ENCODE measurements at regions not wholly inside any gene's neighbourhood (a gene's known extent, or its start where the extent isn't known, plus 50 kb on each side); places are given as distances from the start of the nearest gene placed in this dataset.

GRCh38 chr2:39938035-39938835 lies 159.2 kb upstream of the THUMPD2 start:
- no peaks in the 10 kb centered on the region for H3K36me3 ChIP-seq
- TF ChIP-seq CTCF (IDR thresholded peaks at IDR 0.05) (no peak), POLR2AphosphoS5 (IDR thresholded peaks at IDR 0.05) (no peak), POLR2A (IDR thresholded peaks at IDR 0.05) (no peak), EP300 (IDR thresholded peaks at IDR 0.05) (no peak)
- no peaks in the 10 kb centered on the region for H3K27me3 ChIP-seq
- no peaks in the 10 kb centered on the region for H3K4me1 ChIP-seq
- intact Hi-C loops (cut with DNase I) = no loop called here
- no peak overlapping the region for H3K4me3 ChIP-seq
- DNase-seq = no peak
- WGBS, 2 donors = 65 to 74% methylated on average over 4 of the region's 4 CpGs
- no peak overlapping the region for H3K27ac ChIP-seq
- no peaks in the 10 kb centered on the region for H3K9me3 ChIP-seq

GRCh38 chr2:39937621-39938020 lies 158.6 kb upstream of the THUMPD2 start:
- intact Hi-C loops (cut with DNase I) = no loop called here
- WGBS, 2 donors = 60 to 68% methylated on average over 3 of the region's 3 CpGs
- DNase-seq = no peak
- no peaks in the 10 kb centered on the region for H3K4me1 ChIP-seq
- no peak overlapping the region for H3K27ac ChIP-seq
- H3K36me3 ChIP-seq = no peaks in the 10 kb centered on the region
- H3K27me3 ChIP-seq = no peaks in the 10 kb centered on the region
- TF ChIP-seq POLR2A (IDR thresholded peaks at IDR 0.05) (no peak), POLR2AphosphoS5 (IDR thresholded peaks at IDR 0.05) (no peak), EP300 (IDR thresholded peaks at IDR 0.05) (no peak), CTCF (IDR thresholded peaks at IDR 0.05) (no peak)
- no peak overlapping the region for H3K4me3 ChIP-seq
- H3K9me3 ChIP-seq = no peaks in the 10 kb centered on the region

- H3K4me1 ChIP-seq = no peaks in the 10 kb centered on the region
- no peak overlapping the region for H3K4me3 ChIP-seq
- intact Hi-C loops (cut with DNase I) = no loop called here
- TF ChIP-seq EP300 (IDR thresholded peaks at IDR 0.05) = no peak
- no peak for TF ChIP-seq CTCF (IDR thresholded peaks at IDR 0.05)
- TF ChIP-seq POLR2A (IDR thresholded peaks at IDR 0.05) = no peak
- no peak for TF ChIP-seq POLR2AphosphoS5 (IDR thresholded peaks at IDR 0.05)
- H3K27me3 ChIP-seq = no peaks in the 10 kb centered on the region
- WGBS, 2 donors = 88 to 91% methylated on average over 1 of the region's 1 CpG
- H3K36me3 ChIP-seq = no peaks in the 10 kb centered on the region
- no peak for DNase-seq
- no peak overlapping the region for H3K27ac ChIP-seq
- H3K9me3 ChIP-seq = no peaks in the 10 kb centered on the region
Measured at GRCh38 chr2:39934851-39935250, 155.8 kb upstream of the THUMPD2 start.

- WGBS, 2 donors = 41 to 56% methylated on average over 3 of the region's 3 CpGs
- TF ChIP-seq POLR2A (IDR thresholded peaks at IDR 0.05) = no peak
- TF ChIP-seq CTCF (IDR thresholded peaks at IDR 0.05) = no peak
- no peak for TF ChIP-seq POLR2AphosphoS5 (IDR thresholded peaks at IDR 0.05)
- TF ChIP-seq EP300 (IDR thresholded peaks at IDR 0.05) = no peak
- intact Hi-C loops (cut with DNase I) = no loop called here
- DNase-seq = no peak
- Histone ChIP-seq H3K4me1 (no peaks in the 10 kb centered on the region), H3K27ac (no peak overlapping the region), H3K9me3 (no peaks in the 10 kb centered on the region), H3K36me3 (no peaks in the 10 kb centered on the region), H3K4me3 (no peak overlapping the region), H3K27me3 (no peaks in the 10 kb centered on the region)
Measured at GRCh38 chr2:39933196-39933595, 154.1 kb upstream of the THUMPD2 start.

GRCh38 chr2:39932198-39932597 lies 153.1 kb upstream of the THUMPD2 start:
- Histone ChIP-seq H3K27me3 (no peaks in the 10 kb centered on the region), H3K9me3 (no peaks in the 10 kb centered on the region), H3K4me1 (no peaks in the 10 kb centered on the region), H3K27ac (no peak overlapping the region), H3K36me3 (no peaks in the 10 kb centered on the region), H3K4me3 (no peak overlapping the region)
- WGBS, 2 donors = 79 to 86% methylated on average over 3 of the region's 3 CpGs
- intact Hi-C loops (cut with DNase I) = no loop called here
- no peak for DNase-seq
- TF ChIP-seq POLR2A (IDR thresholded peaks at IDR 0.05) (no peak), CTCF (IDR thresholded peaks at IDR 0.05) (no peak), POLR2AphosphoS5 (IDR thresholded peaks at IDR 0.05) (no peak), EP300 (IDR thresholded peaks at IDR 0.05) (no peak)

Measured in sigmoid colon (tissue), 6 donors.